SJSA1 (cell line): ENCODE measurements at regions not wholly inside any gene's neighbourhood (a gene's known extent, or its start where the extent isn't known, plus 50 kb on each side); places are given as distances from the start of the nearest gene placed in this dataset.
A peak's percentile ranks its signal among the peaks of the same experiment; 100 is the strongest.

Source experiments
- DNase-seq, 2 experiments: peaks; one replicate each; pipeline ENCODE4 v3.0.0-alpha.2; 2015 to 2020; ENCODE audit warnings: low spot score in 2 of 2, low read depth in 1 of 2
- H3K27ac ChIP-seq: fragments of 250-450 bp; sonication (Bioruptor Pico); 2 replicates; pipeline ENCODE4 v1.5.1; 2020; ENCODE audit warnings: mild to moderate bottlenecking, moderate library complexity
- H3K27me3 ChIP-seq: fragments of 250-450 bp; sonication (Bioruptor Pico); replicated peaks from 2 replicates; pipeline ENCODE4 v1.5.1; 2020; ENCODE audit warnings: mild to moderate bottlenecking, moderate library complexity
- H3K36me3 ChIP-seq: fragments of 250-450 bp; sonication (Bioruptor Pico); 2 replicates; pipeline ENCODE4 v1.5.1; 2020; ENCODE audit warnings: mild to moderate bottlenecking
- H3K4me1 ChIP-seq: fragments of 250-450 bp; sonication (Bioruptor Pico); replicated peaks from 2 replicates; pipeline ENCODE4 v1.6.1; 2021; ENCODE audit warnings: mild to moderate bottlenecking
- H3K4me3 ChIP-seq: fragments of 250-450 bp; sonication (Bioruptor Pico); 2 replicates; pipeline ENCODE4 v1.5.1; 2020; ENCODE audit warnings: mild to moderate bottlenecking
- H3K9me3 ChIP-seq: fragments of 250-450 bp; sonication (Bioruptor Pico); replicated peaks from 2 replicates; pipeline ENCODE4 v1.5.1; 2020; ENCODE audit warnings: mild to moderate bottlenecking

- Histone ChIP-seq H3K36me3 (no peaks in the 10 kb centered on the region), H3K4me1 (no peaks in the 10 kb centered on the region), H3K9me3 (no peaks in the 10 kb centered on the region), H3K27ac (no peak overlapping the region), H3K4me3 (no peak overlapping the region), H3K27me3 (no peaks in the 10 kb centered on the region; the same call in 1 of the 2 replicates)
- DNase-seq, result no peak
Observed at GRCh38 chr6:91486200-91486599, 899.3 kb upstream of the MAP3K7 start.

- no peaks in the 10 kb centered on the region for H3K9me3 ChIP-seq
- no peak overlapping the region for H3K27ac ChIP-seq
- H3K4me3 ChIP-seq, result no peak overlapping the region
- no peaks in the 10 kb centered on the region; the same call in 1 of the 2 replicates for H3K27me3 ChIP-seq
- no peak for DNase-seq
- H3K4me1 ChIP-seq, result no peaks in the 10 kb centered on the region
- no peaks in the 10 kb centered on the region for H3K36me3 ChIP-seq
Observed at GRCh38 chr6:91485047-91485446, 898.2 kb upstream of the MAP3K7 start.

- Histone ChIP-seq H3K36me3 (no peaks in the 10 kb centered on the region), H3K9me3 (no peaks in the 10 kb centered on the region), H3K4me1 (no peaks in the 10 kb centered on the region), H3K4me3 (no peak overlapping the region), H3K27ac (no peak overlapping the region), H3K27me3 (no peaks in the 10 kb centered on the region; the same call in 1 of the 2 replicates)
- no peak for DNase-seq
Observed at GRCh38 chr6:91483415-91484105, 896.7 kb upstream of the MAP3K7 start.

- no peaks in the 10 kb centered on the region for H3K9me3 ChIP-seq
- no peaks in the 10 kb centered on the region for H3K4me1 ChIP-seq
- no peak overlapping the region for H3K4me3 ChIP-seq
- H3K27ac ChIP-seq, result no peak overlapping the region
- no peak for DNase-seq
- H3K36me3 ChIP-seq, result no peaks in the 10 kb centered on the region
- no peaks in the 10 kb centered on the region for H3K27me3 ChIP-seq
Observed at GRCh38 chr6:91482498-91482897, 895.6 kb upstream of the MAP3K7 start.

DNA sequence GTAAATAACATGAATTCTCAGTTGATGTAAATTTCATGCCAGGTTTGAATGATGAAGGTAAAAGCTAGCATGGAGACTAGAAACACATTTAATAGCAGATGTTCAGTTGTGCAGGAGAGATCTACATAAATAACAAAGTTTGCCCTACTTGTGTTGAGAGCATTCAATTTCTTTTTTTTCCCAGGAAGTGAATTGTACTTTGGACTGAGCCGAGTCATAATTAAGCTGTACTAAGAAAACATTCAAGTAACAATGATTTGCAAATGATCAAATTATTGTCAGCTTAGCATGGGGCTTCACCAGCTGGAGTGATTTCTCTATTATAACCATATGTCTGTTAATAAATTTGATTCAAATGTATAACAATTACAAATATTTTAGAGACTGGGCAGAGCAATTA is 893.5 kb upstream of the MAP3K7 start:
- Histone ChIP-seq H3K27me3 (no peaks in the 10 kb centered on the region), H3K9me3 (no peaks in the 10 kb centered on the region), H3K4me3 (no peak overlapping the region), H3K36me3 (no peaks in the 10 kb centered on the region), H3K4me1 (peaks cover 7% of the 10 kb centered on the region), H3K27ac (no peak overlapping the region)
- DNase-seq, result no peak

DNA sequence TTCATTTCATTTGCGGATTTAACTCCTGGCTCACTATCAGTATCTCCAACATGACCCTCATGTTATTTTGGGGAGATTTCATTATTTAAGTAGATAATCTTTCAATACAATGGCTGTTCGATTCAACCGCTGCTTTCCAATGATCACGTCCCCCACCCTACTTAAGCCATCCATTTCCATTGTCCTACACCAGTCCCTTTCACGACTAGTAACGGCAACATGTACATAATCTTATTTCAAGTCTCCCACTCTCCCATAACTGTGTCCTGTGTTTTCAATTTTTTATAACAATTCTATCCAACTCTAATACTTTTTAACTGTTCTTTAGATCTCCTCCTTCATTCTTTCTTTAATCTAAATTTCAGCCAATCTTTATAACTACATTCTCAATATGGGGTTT is 890.8 kb upstream of the MAP3K7 start:
- H3K9me3 ChIP-seq, result no peaks in the 10 kb centered on the region
- DNase-seq, result no peak
- no peak overlapping the region for H3K27ac ChIP-seq
- no peaks in the 10 kb centered on the region for H3K36me3 ChIP-seq
- H3K27me3 ChIP-seq, result no peaks in the 10 kb centered on the region
- no peak overlapping the region for H3K4me3 ChIP-seq
- peaks cover 7% of the 10 kb centered on the region for H3K4me1 ChIP-seq

DNA sequence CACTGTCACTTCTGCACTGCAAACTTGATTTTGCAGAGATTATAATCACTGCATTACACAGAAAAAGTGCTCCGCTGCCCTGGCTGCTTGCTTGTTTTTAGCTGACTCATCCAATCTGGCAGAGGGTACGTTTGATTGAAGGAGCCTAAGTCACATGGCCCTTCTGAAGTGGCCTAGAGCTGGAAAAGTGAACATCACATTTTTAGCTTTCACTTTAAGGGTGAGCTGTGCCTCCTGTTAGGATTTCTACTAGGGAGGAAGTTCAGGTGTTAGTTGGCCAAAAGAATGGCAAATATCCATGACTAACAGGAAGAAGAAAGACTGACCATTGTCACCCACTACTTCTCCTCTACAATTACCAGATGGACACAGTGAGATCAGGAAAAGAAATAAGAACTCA is 889.1 kb upstream of the MAP3K7 start:
- Histone ChIP-seq H3K36me3 (no peaks in the 10 kb centered on the region), H3K4me3 (no peak overlapping the region), H3K4me1 (peaks cover 7% of the 10 kb centered on the region), H3K9me3 (no peaks in the 10 kb centered on the region), H3K27ac (no peak overlapping the region), H3K27me3 (no peaks in the 10 kb centered on the region)
- DNase-seq, result peak; percentile 21 to 38

DNA sequence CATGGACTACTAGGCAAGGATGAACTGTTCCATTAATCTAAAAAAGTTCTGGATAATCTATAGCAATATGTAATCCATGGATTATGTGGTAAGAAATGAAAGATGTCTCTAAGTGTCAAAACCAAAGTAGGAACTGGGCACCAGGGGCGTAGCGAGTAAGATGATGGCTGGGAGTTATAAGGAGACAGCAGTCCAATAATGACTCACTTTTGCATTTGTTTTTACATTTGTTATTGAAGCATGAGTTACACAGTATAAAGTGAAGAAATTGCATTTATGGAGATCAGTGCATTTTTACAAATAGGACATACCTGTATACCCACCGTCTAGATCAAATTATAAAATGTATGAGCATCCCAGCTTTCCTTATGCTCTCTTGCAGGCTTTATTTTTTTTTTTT is 878.5 kb upstream of the MAP3K7 start:
- Histone ChIP-seq H3K27me3 (no peaks in the 10 kb centered on the region), H3K9me3 (no peaks in the 10 kb centered on the region), H3K36me3 (no peaks in the 10 kb centered on the region), H3K27ac (no peak overlapping the region), H3K4me1 (peaks cover 6% of the 10 kb centered on the region), H3K4me3 (no peak overlapping the region)
- DNase-seq, result no peak

GRCh38 chr6:91464718-91465117 is 877.8 kb upstream of the MAP3K7 start:
- no peaks in the 10 kb centered on the region for H3K27me3 ChIP-seq
- H3K4me3 ChIP-seq, result no peak overlapping the region
- H3K36me3 ChIP-seq, result no peaks in the 10 kb centered on the region
- DNase-seq, result no peak
- H3K27ac ChIP-seq, result no peak overlapping the region
- H3K4me1 ChIP-seq, result peaks cover 6% of the 10 kb centered on the region
- no peaks in the 10 kb centered on the region for H3K9me3 ChIP-seq

DNA sequence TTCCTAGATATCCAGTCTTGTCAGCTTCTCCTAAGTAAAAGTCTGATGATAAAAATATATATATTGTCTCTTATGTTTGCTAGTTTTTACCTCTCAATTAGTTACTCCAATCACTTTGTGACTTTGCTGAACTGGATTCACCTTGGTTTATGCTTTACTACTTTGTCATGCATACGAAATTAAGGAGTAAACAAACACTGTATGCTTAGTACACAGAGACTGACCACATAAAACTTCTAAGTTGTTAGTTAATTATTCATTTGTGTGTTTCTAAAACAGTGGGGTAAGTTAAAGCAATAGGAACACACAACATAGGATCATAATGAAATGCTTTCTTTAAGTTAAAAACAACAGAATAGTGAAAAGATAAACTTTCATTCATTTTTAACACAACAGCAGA is 877.3 kb upstream of the MAP3K7 start:
- no peaks in the 10 kb centered on the region for H3K9me3 ChIP-seq
- H3K36me3 ChIP-seq, result no peaks in the 10 kb centered on the region
- no peak overlapping the region for H3K27ac ChIP-seq
- H3K4me1 ChIP-seq, result peaks cover 6% of the 10 kb centered on the region
- no peaks in the 10 kb centered on the region for H3K27me3 ChIP-seq
- no peak for DNase-seq
- H3K4me3 ChIP-seq, result no peak overlapping the region

GRCh38 chr6:91462241-91462640 is 875.4 kb upstream of the MAP3K7 start:
- Histone ChIP-seq H3K27ac (no peak overlapping the region), H3K4me1 (peaks cover 6% of the 10 kb centered on the region), H3K9me3 (no peaks in the 10 kb centered on the region), H3K27me3 (no peaks in the 10 kb centered on the region), H3K36me3 (no peaks in the 10 kb centered on the region), H3K4me3 (no peak overlapping the region)
- peak in 1 of 2 experiments; percentile 74 for DNase-seq

DNA sequence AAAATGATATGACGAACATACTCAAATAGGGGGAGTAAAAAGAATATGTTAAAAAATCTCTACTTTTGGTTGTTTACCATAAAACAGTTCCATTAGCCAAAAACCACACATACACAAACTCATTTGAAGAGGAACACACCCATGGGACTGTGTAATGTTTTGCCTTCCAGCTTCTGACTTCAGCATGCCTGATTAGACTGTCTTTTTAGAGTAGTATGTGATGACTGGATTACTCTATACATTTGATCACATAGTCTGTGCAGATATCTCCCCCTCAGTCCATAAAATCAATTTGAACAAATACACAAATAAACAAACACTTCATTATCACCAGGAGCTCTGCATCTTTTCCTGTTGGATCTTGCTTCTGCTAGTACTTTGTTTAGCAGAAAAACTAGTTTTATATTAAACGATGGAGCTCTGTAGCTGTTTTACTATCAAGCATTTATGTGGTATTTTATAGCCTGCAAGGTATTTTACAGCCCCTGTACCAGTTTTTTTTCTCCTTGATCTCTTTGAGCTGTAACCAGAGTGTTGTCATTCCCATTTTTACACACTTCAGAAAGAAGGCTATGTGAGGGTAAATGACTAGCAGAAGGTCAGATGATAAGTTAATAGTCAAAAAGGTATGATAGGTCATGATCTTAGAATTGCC is 866.5 kb upstream of the MAP3K7 start:
- no peak for DNase-seq
- Histone ChIP-seq H3K9me3 (no peaks in the 10 kb centered on the region; the same call in 1 of the 2 replicates), H3K4me3 (no peak overlapping the region), H3K27ac (no peak overlapping the region), H3K27me3 (no peaks in the 10 kb centered on the region), H3K36me3 (no peaks in the 10 kb centered on the region), H3K4me1 (peaks cover 17% of the 10 kb centered on the region)

DNA sequence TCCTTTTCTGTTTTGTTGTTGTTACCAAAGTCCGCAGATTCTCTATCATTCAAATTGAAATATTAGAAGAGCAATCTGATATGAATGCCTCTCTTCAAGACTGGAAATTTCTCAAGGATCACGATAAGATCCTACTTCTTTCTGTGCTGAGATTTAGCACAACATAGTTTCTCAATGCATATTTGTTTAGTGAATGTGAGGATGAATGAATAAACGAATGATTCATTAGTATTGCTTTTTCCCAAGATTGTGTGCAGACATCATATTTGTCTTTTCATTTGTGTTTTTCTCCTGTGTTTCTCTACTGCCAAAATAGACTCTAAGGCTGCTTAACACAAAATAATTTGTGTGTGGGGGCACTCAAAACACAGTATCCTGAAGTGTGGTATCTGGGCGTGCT is 862.7 kb upstream of the MAP3K7 start:
- Histone ChIP-seq H3K4me1 (peaks cover 24% of the 10 kb centered on the region), H3K9me3 (no peaks in the 10 kb centered on the region), H3K27ac (peak overlapping the region; percentile 57), H3K27me3 (no peaks in the 10 kb centered on the region), H3K36me3 (no peaks in the 10 kb centered on the region), H3K4me3 (no peak overlapping the region)
- peak in 1 of 2 experiments; percentile 57 for DNase-seq

- H3K9me3 ChIP-seq, result no peaks in the 10 kb centered on the region
- H3K36me3 ChIP-seq, result no peaks in the 10 kb centered on the region
- no peak for DNase-seq
- no peak overlapping the region for H3K27ac ChIP-seq
- no peaks in the 10 kb centered on the region for H3K27me3 ChIP-seq
- peaks cover 27% of the 10 kb centered on the region for H3K4me1 ChIP-seq
- no peak overlapping the region for H3K4me3 ChIP-seq
Observed at GRCh38 chr6:91447530-91448254, 860.8 kb upstream of the MAP3K7 start.
